Heart left ventricle (tissue), 16 donors: ENCODE measurements at regions not wholly inside any gene's neighbourhood (a gene's known extent, or its start where the extent isn't known, plus 50 kb on each side); places are given as distances from the start of the nearest gene placed in this dataset.

Experiments
- ATAC-seq, 4 donors: fragments of 200-7000 bp; cut with Tn5 transposase; one replicate each; pipeline ENCODE4 v1.9.1; 2020 to 2022; ENCODE audit warnings: moderate library complexity in 4 of 4, mild to moderate bottlenecking in 3 of 4, moderate number of reproducible peaks in 1 of 4
- DNase-seq, 5 donors: peaks; one replicate each; pipeline ENCODE4 v3.0.0-alpha.2; 2020
- H3K27ac ChIP-seq, 12 donors: fragments of 200-600 bp; sonication (generic) in 4 of 12; one replicate each; pipeline versions ENCODE4 v1.5.0 to v1.8.0; 2016 to 2022; ENCODE audit warnings: mild to moderate bottlenecking in 2 of 12
- H3K27me3 ChIP-seq, 9 donors: fragments of 200-600 bp; sonication (generic) in 2 of 9; one replicate each; pipeline versions ENCODE4 v1.5.1 to v1.8.0; 2016 to 2022; ENCODE audit warnings: mild to moderate bottlenecking in 3 of 9
- H3K36me3 ChIP-seq, 9 donors: fragments of 200-600 bp; sonication (generic) in 2 of 9; one replicate each; pipeline versions ENCODE4 v1.5.0 to v1.8.0; 2018 to 2022; ENCODE audit warnings: mild to moderate bottlenecking in 2 of 9
- H3K4me1 ChIP-seq, 12 donors: fragments of 200-600 bp; sonication (generic) in 4 of 12; one replicate each; pipeline versions ENCODE4 v1.5.0 to v1.8.0; 2016 to 2022; ENCODE audit warnings: mild to moderate bottlenecking in 3 of 12
- H3K4me3 ChIP-seq, 12 donors: fragments of 200-600 bp; sonication (generic) in 4 of 12; one replicate each; pipeline versions ENCODE4 v1.5.0 to v1.8.0; 2017 to 2022; ENCODE audit warnings: mild to moderate bottlenecking in 9 of 12, moderate library complexity in 4 of 12
- H3K9me3 ChIP-seq, 12 donors: fragments of 200-600 bp; sonication (generic) in 4 of 12; one replicate each; pipeline versions ENCODE4 v1.5.0 to v1.8.0; 2016 to 2022; ENCODE audit warnings: mild to moderate bottlenecking in 1 of 12
- POLR2A ChIP-seq, 2 donors: fragments of 450-650 bp; IDR thresholded peaks; one replicate each; pipeline ENCODE4 v1.6.1; 2017; ENCODE audit warnings: antibody characterized with exemption in 2 of 2, mild to moderate bottlenecking in 2 of 2, moderate library complexity in 2 of 2
- WGBS, 4 donors: extraction: QIAGEN DNeasy Blood & Tissue Kit in 2 of 4; methylation state at CpG; one replicate each; pipeline versions ENCODE4 v1.1.5 to v1.1.7; 2013 to 2018; 5-methylcytosine and 5-hydroxymethylcytosine counted together
- intact Hi-C, 10 donors: fragments of 100-400 bp; cut with DNase I; formaldehyde crosslinking; loops; one replicate each; pipeline versions ENCODE4 v1.11.1 to v1.14.2; 2022
- TF ChIP-seq, protein P1 (sequence below), 12 donors: fragments of 200-600 bp; sonication (generic) in 4 of 12; IDR thresholded peaks; one replicate each; pipeline versions ENCODE4 v1.5.0 to v1.8.0; 2018 to 2022; ENCODE audit warnings: antibody characterized with exemption in 12 of 12, mild to moderate bottlenecking in 5 of 12
- donor health status: ischemic (EF 13 %, LVEDD 7.1; RV severe dilation, severe dysfunction).
- donor health status: healthy with polysubstance abuse.
- donor health status: DM: no; HTN: yes; CAD: no.
- donor health status: DM: no; HTN: no; CAD: no.
- donor health status: ischemic (EF 25% LVEDD 6.9; RV normal size, moderate dysfunction).
- donor health status: ischemic (EF 25% LVEDD 5.7; RV mildly dilated, moderate dysfunction).
- donor health status: healthy.
- donor health status: DM: yes; HTN: yes; CAD: no.
- donor health status: ischemic (EF 35%, LVEDD 5.7; RV mildly dilated, moderate dysfunction).
- donor health status: nonischemic (EF 11% LVEDD 7.7; RV severe dilation, severe dysfunction).
- donor health status: DM: yes; HTN: yes; CAD: no.
- donor health status: PGD.
- donor health status: ischemic (EF 29% LVEDD 5.4; RV normal size, mild dysfunction).
- donor health status: nonischemic (EF 23%, LVEDD 6.1; RV moderate dilation, normal function).

GRCh38 chr7:19920166-19920565 is 146.7 kb upstream of the TMEM196 start:
- H3K27ac ChIP-seq: no peak overlapping the region

GRCh38 chr7:19919261-19920095 is 146.1 kb upstream of the TMEM196 start:
- H3K27ac ChIP-seq: no peak overlapping the region
- peak in 1 of 4 donors; percentile 18 for ATAC-seq
- no peak overlapping the region for H3K4me3 ChIP-seq
- peaks cover 0 to 8% (median 0%) of the 10 kb centered on the region in 12 donors for H3K4me1 ChIP-seq
- intact Hi-C loops: no loop called here
- H3K27me3 ChIP-seq: no peaks in the 10 kb centered on the region
- no peak for TF ChIP-seq POLR2A (IDR thresholded peaks at IDR 0.05)
- TF ChIP-seq, protein P1, sequence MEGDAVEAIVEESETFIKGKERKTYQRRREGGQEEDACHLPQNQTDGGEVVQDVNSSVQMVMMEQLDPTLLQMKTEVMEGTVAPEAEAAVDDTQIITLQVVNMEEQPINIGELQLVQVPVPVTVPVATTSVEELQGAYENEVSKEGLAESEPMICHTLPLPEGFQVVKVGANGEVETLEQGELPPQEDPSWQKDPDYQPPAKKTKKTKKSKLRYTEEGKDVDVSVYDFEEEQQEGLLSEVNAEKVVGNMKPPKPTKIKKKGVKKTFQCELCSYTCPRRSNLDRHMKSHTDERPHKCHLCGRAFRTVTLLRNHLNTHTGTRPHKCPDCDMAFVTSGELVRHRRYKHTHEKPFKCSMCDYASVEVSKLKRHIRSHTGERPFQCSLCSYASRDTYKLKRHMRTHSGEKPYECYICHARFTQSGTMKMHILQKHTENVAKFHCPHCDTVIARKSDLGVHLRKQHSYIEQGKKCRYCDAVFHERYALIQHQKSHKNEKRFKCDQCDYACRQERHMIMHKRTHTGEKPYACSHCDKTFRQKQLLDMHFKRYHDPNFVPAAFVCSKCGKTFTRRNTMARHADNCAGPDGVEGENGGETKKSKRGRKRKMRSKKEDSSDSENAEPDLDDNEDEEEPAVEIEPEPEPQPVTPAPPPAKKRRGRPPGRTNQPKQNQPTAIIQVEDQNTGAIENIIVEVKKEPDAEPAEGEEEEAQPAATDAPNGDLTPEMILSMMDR (IDR thresholded peaks at IDR 0.05): no peak
- H3K9me3 ChIP-seq: no peaks in the 10 kb centered on the region
- no peaks in the 10 kb centered on the region for H3K36me3 ChIP-seq
- WGBS, 4 donors: 35 to 48% (median 42%) methylated on average over 6 of the region's 6 CpGs
- no peak for DNase-seq

More at GRCh38 chr7:19920166-19920565, 146.7 kb upstream of the TMEM196 start:
- Histone ChIP-seq H3K36me3 (no peaks in the 10 kb centered on the region), H3K9me3 (no peaks in the 10 kb centered on the region), H3K4me3 (no peak overlapping the region), H3K27me3 (no peaks in the 10 kb centered on the region), H3K4me1 (peaks cover 0 to 8% (median 0%) of the 10 kb centered on the region in 12 donors)
- ATAC-seq: peak in 1 of 4 donors; percentile 41
- intact Hi-C loops: no loop called here
- 33 to 51% (median 43%) methylated on average over 6 of the region's 6 CpGs for WGBS, 4 donors
- TF ChIP-seq, protein P1 (IDR thresholded peaks at IDR 0.05): no peak
- no peak for TF ChIP-seq POLR2A (IDR thresholded peaks at IDR 0.05)
- no peak for DNase-seq

DNA sequence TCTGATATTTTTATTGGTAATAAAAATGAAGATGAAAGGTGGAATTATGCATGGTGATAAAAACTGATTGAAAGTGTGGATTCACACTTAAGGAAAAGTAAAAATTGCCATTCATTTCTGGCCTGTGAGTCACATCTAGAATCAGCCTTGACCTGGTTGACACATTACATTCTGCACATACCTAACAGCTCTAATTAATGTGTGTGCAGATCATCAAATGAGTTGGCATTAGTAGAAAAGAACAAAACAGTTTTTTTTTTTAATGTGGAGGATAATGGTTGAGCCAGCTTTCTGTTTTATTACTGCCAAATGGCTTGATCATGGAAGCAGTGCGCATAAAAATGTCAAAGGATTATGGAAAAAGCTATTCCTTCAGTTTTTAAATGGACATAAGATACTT is 142.6 kb upstream of the TMEM196 start:
- no peak for ATAC-seq
- H3K4me3 ChIP-seq: no peak overlapping the region
- no peak overlapping the region for H3K27ac ChIP-seq
- TF ChIP-seq POLR2A (IDR thresholded peaks at IDR 0.05): no peak
- TF ChIP-seq, protein P1 (IDR thresholded peaks at IDR 0.05): no peak
- DNase-seq: no peak
- WGBS, 4 donors: 82 to 93% (median 88%) methylated on average over 1 of the region's 1 CpG
- no peaks in the 10 kb centered on the region for H3K36me3 ChIP-seq
- no peaks in the 10 kb centered on the region for H3K27me3 ChIP-seq
- peaks cover 0 to 8% (median 0%) of the 10 kb centered on the region in 12 donors for H3K4me1 ChIP-seq
- no peaks in the 10 kb centered on the region for H3K9me3 ChIP-seq
- intact Hi-C loops: no loop called here

DNA sequence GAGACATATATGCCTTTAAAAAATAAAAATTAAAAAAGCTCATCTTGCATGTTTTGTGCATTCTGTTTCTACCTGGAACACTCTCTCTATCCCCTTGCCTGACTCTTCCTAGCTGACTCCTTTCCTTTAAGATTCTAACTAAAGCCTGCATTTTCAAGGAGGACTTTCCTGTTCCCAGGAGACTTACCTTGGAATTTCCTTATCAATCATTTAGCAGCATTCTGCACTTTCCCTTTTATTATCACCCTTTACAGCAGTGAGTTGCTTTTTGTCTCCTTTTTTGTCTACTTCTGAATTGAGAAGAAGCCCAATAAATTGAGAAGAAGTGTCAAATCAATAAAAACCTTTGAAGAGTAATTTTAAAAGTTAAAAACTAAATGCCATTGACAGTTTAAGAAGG is 142.2 kb upstream of the TMEM196 start:
- Histone ChIP-seq H3K36me3 (no peaks in the 10 kb centered on the region), H3K4me3 (no peak overlapping the region), H3K27me3 (no peaks in the 10 kb centered on the region), H3K27ac (no peak overlapping the region), H3K4me1 (peaks cover 0 to 8% (median 0%) of the 10 kb centered on the region in 12 donors), H3K9me3 (no peaks in the 10 kb centered on the region)
- intact Hi-C loops: loop anchor here in 1 of 10 donors (2.0 kb wide), 1 partner anchor 63 kb away; no protein-coding TSS in a partner anchor
- no peak for ATAC-seq
- DNase-seq: no peak
- TF ChIP-seq, protein P1 (IDR thresholded peaks at IDR 0.05): no peak
- no peak for TF ChIP-seq POLR2A (IDR thresholded peaks at IDR 0.05)
